H9 (cell line): ENCODE measurements at regions not wholly inside any gene's neighbourhood (a gene's known extent, or its start where the extent isn't known, plus 50 kb on each side); places are given as distances from the start of the nearest gene placed in this dataset.

Source experiments
- DNase-seq: peaks from one replicate; pipeline ENCODE4 v3.0.0-alpha.2; 2017
- H2AFZ ChIP-seq: one replicate; pipeline ENCODE4 v1.6.1; 2013; ENCODE audit warnings: mild to moderate bottlenecking, low read length, control low read depth, moderate library complexity
- H2AK5ac ChIP-seq: 2 replicates; pipeline ENCODE4 v1.6.1; 2013; ENCODE audit warnings: low read length, control low read depth, mixed read lengths; ENCODE audit not compliant: insufficient read length
- H2BK120ac ChIP-seq: one replicate; pipeline ENCODE4 v1.6.1; 2013; ENCODE audit warnings: low read depth, mild to moderate bottlenecking, low read length, control low read depth, inconsistent platforms; ENCODE audit not compliant: poor library complexity, severe bottlenecking
- H2BK12ac ChIP-seq: 2 replicates; pipeline ENCODE4 v1.6.1; 2013; ENCODE audit warnings: low read length, control low read depth, mixed read lengths, low read depth; ENCODE audit not compliant: insufficient read length
- H2BK15ac ChIP-seq: 2 replicates; pipeline ENCODE4 v1.6.1; 2013; ENCODE audit warnings: low read depth, low read length, control low read depth
- H2BK20ac ChIP-seq: one replicate; pipeline ENCODE4 v1.6.1; 2013; ENCODE audit warnings: low read depth, mild to moderate bottlenecking, low read length, control low read depth, inconsistent platforms; ENCODE audit not compliant: poor library complexity, severe bottlenecking
- H2BK5ac ChIP-seq: 2 replicates; pipeline ENCODE4 v1.6.1; 2013; ENCODE audit warnings: low read length, control low read depth, mixed read lengths; ENCODE audit not compliant: insufficient read length
- H3K14ac ChIP-seq: 2 replicates; pipeline ENCODE4 v1.6.1; 2013; ENCODE audit warnings: low read length, control low read depth; ENCODE audit not compliant: insufficient read depth
- H3K18ac ChIP-seq: 2 replicates; pipeline ENCODE4 v1.6.1; 2013; ENCODE audit warnings: low read depth, mild to moderate bottlenecking, mixed read lengths, low read length, control low read depth; ENCODE audit not compliant: insufficient read length
- H3K23ac ChIP-seq: 2 replicates; pipeline ENCODE4 v1.6.1; 2013; ENCODE audit warnings: low read length, control low read depth, mixed read lengths, low read depth; ENCODE audit not compliant: insufficient read length
- H3K23me2 ChIP-seq: 2 replicates; pipeline ENCODE4 v1.6.1; 2013; ENCODE audit warnings: low read depth, mild to moderate bottlenecking, mixed read lengths, low read length, control low read depth; ENCODE audit not compliant: insufficient read length, poor library complexity, severe bottlenecking
- H3K27ac ChIP-seq: 2 replicates; pipeline ENCODE4 v1.5.1; 2013; ENCODE audit warnings: low read length, control low read depth, mixed read lengths, low read depth; ENCODE audit not compliant: insufficient read length
- H3K27me3 ChIP-seq: 2 replicates; pipeline ENCODE4 v1.6.1; 2013; ENCODE audit warnings: low read length, control low read depth, inconsistent platforms; ENCODE audit not compliant: insufficient read depth
- H3K4ac ChIP-seq: 2 replicates; pipeline ENCODE4 v1.6.1; 2013; ENCODE audit warnings: low read depth, mild to moderate bottlenecking, control low read depth, inconsistent platforms, low read length, moderate library complexity
- H3K4me1 ChIP-seq: 2 replicates; pipeline ENCODE4 v1.6.1; 2013; ENCODE audit warnings: low read length, control low read depth, inconsistent platforms; ENCODE audit not compliant: insufficient read depth
- H3K4me2 ChIP-seq: 2 replicates; pipeline ENCODE4 v1.6.1; 2013; ENCODE audit warnings: low read length, control low read depth, mixed read lengths; ENCODE audit not compliant: insufficient read length, insufficient read depth
- H3K56ac ChIP-seq: 2 replicates; pipeline ENCODE4 v1.6.1; 2013; ENCODE audit warnings: low read depth, mild to moderate bottlenecking, mixed read lengths, low read length, control low read depth; ENCODE audit not compliant: insufficient read length
- H3K79me1 ChIP-seq: 2 replicates; pipeline ENCODE4 v1.6.1; 2013; ENCODE audit warnings: low read depth, mild to moderate bottlenecking, moderate library complexity, low read length, control low read depth, inconsistent platforms; ENCODE audit not compliant: insufficient read depth, poor library complexity, severe bottlenecking
- H3K79me2 ChIP-seq: 2 replicates; pipeline ENCODE4 v1.6.1; 2013; ENCODE audit warnings: low read length, control low read depth, inconsistent platforms; ENCODE audit not compliant: insufficient read depth
- H3K9ac ChIP-seq: 2 replicates; pipeline ENCODE4 v1.6.1; 2013; ENCODE audit warnings: low read length, control low read depth, mixed read lengths; ENCODE audit not compliant: insufficient read length; ENCODE audit errors: extremely low read depth
- H3K9me3 ChIP-seq: one replicate; pipeline ENCODE4 v1.6.1; 2013; ENCODE audit warnings: low read depth, low read length, inconsistent platforms; ENCODE audit not compliant: control insufficient read depth
- H3T11ph ChIP-seq: one replicate; pipeline ENCODE4 v1.6.1; 2013; ENCODE audit warnings: mild to moderate bottlenecking, low read length, control low read depth, inconsistent platforms
- H4K20me1 ChIP-seq: one replicate; pipeline ENCODE4 v1.6.1; 2013; ENCODE audit not compliant: control insufficient read depth, insufficient read length, insufficient read depth
- H4K5ac ChIP-seq: 2 replicates; pipeline ENCODE4 v1.6.1; 2013; ENCODE audit warnings: low read depth, mild to moderate bottlenecking, mixed read lengths, low read length, control low read depth; ENCODE audit not compliant: insufficient read length
- H4K8ac ChIP-seq: replicated peaks from 2 replicates; pipeline ENCODE4 v1.6.1; 2013; ENCODE audit warnings: low read length, control low read depth, mixed read lengths, low read depth; ENCODE audit not compliant: insufficient read length
- H4K91ac ChIP-seq: 2 replicates; pipeline ENCODE4 v1.6.1; 2013; ENCODE audit warnings: low read depth, mild to moderate bottlenecking, moderate library complexity, mixed read lengths, low read length, control low read depth; ENCODE audit not compliant: insufficient read length
- H3K27ac Mint-ChIP-seq, 3 experiments: 2 replicates in 2 of 3; 3 replicates in 1 of 3; pipeline ENCODE4 v1.8.0; 2020 to 2021; ENCODE audit warnings: mixed read lengths in 3 of 3, mild to moderate bottlenecking in 1 of 3, moderate library complexity in 1 of 3
- H3K27me3 Mint-ChIP-seq: 2 replicates; pipeline ENCODE4 v1.8.0; 2021; ENCODE audit warnings: low read depth, mild to moderate bottlenecking, moderate library complexity, mixed read lengths
- H3K36me3 Mint-ChIP-seq, 3 experiments: 2 replicates in 2 of 3; 3 replicates in 1 of 3; pipeline ENCODE4 v1.8.0; 2020 to 2021; ENCODE audit warnings: low read depth in 3 of 3, mixed read lengths in 3 of 3; ENCODE audit not compliant: insufficient read depth in 1 of 3
- H3K4me1 Mint-ChIP-seq, 2 experiments: 2 replicates each; pipeline ENCODE4 v1.8.0; 2020; ENCODE audit warnings: mixed read lengths in 2 of 2
- H3K4me3 Mint-ChIP-seq, 2 experiments: 2 replicates in 1 of 2; 3 replicates in 1 of 2; pipeline ENCODE4 v1.8.0; 2020 to 2021; ENCODE audit warnings: mild to moderate bottlenecking in 2 of 2, mixed read lengths in 2 of 2, moderate library complexity in 1 of 2
- H3K9me3 Mint-ChIP-seq, 2 experiments: 2 replicates in 1 of 2; 3 replicates in 1 of 2; pipeline ENCODE4 v1.8.0; 2020; ENCODE audit warnings: mild to moderate bottlenecking in 2 of 2, mixed read lengths in 2 of 2, moderate library complexity in 1 of 2
- CTCF ChIP-seq: fragments of 200-600 bp; sonication (generic); conservative IDR thresholded peaks from 3 replicates; pipeline ENCODE4 v1.8.0; 2021; ENCODE audit warnings: antibody characterized with exemption, mild to moderate bottlenecking

- no peaks in the 10 kb centered on the region for H4K20me1 ChIP-seq
- peaks cover 5% of the 10 kb centered on the region; the same call in 1 of the 2 replicates for H3K4me1 ChIP-seq
- no peaks in the 10 kb centered on the region for H3K79me1 ChIP-seq
- H2AK5ac ChIP-seq = no peak overlapping the region
- H3K27me3 ChIP-seq = no peaks in the 10 kb centered on the region
- H3T11ph ChIP-seq = no peak overlapping the region
- TF ChIP-seq CTCF = no peak
- H3K9ac ChIP-seq = no peak overlapping the region
- Mint-ChIP-seq H3K9me3 (no peaks in the 10 kb centered on the region), H3K27me3 (no peaks in the 10 kb centered on the region), H3K36me3 (no peaks in the 10 kb centered on the region), H3K27ac (no peak overlapping the region), H3K4me3 (no peak overlapping the region), H3K4me1 (peaks cover 17 to 19% of the 10 kb centered on the region in 2 experiments)
- no peak overlapping the region for H3K4me2 ChIP-seq
- H3K23me2 ChIP-seq = no peaks in the 10 kb centered on the region
- H4K8ac ChIP-seq = no peak overlapping the region
- H3K9me3 ChIP-seq = no peaks in the 10 kb centered on the region
- no peak overlapping the region for H3K18ac ChIP-seq
- no peak overlapping the region for H2BK5ac ChIP-seq
- H2BK15ac ChIP-seq = no peak overlapping the region
- H4K5ac ChIP-seq = no peak overlapping the region
- H3K23ac ChIP-seq = no peak overlapping the region
- no peaks in the 10 kb centered on the region for H3K79me2 ChIP-seq
- no peak overlapping the region for H3K56ac ChIP-seq
- H2BK120ac ChIP-seq = no peak overlapping the region
- no peak overlapping the region for H3K27ac ChIP-seq
- H2BK12ac ChIP-seq = no peak overlapping the region
- H2AFZ ChIP-seq = no peak overlapping the region
- no peak for DNase-seq
- no peak overlapping the region for H3K14ac ChIP-seq
- no peak overlapping the region for H3K4ac ChIP-seq
- no peak overlapping the region for H4K91ac ChIP-seq
- H2BK20ac ChIP-seq = no peak overlapping the region
Observed at GRCh38 chr13:83975655-83976165, 93.4 kb upstream of the SLITRK1 start.
